Panc1 (cell line): ENCODE measurements at regions not wholly inside any gene's neighbourhood (a gene's known extent, or its start where the extent isn't known, plus 50 kb on each side); places are given as distances from the start of the nearest gene placed in this dataset.

Experiments
- POLR2AphosphoS5 ChIP-seq: IDR thresholded peaks from 2 replicates; pipeline ENCODE4 v1.6.1; 2012; ENCODE audit warnings: mild to moderate bottlenecking, low read depth, low read length, moderate library complexity
- SIN3A ChIP-seq: IDR thresholded peaks from 2 replicates; pipeline ENCODE4 v1.6.1; 2012; ENCODE audit warnings: low read depth, mild to moderate bottlenecking, low read length, moderate library complexity, borderline replicate concordance; ENCODE audit not compliant: insufficient read depth
- TCF7L2 ChIP-seq: IDR thresholded peaks from 2 replicates; pipeline ENCODE4 v1.6.1; 2011; ENCODE audit warnings: mild to moderate bottlenecking, low read depth, low read length, inconsistent platforms
- TF ChIP-seq, protein P1 (sequence below): fragments of 450-650 bp; IDR thresholded peaks from 2 replicates; pipeline ENCODE4 v1.5.1; 2017; ENCODE audit warnings: mild to moderate bottlenecking
- TF ChIP-seq, protein P2 (sequence below), 2 experiments: IDR thresholded peaks; 2 replicates each; pipeline ENCODE4 v1.6.1; 2011 to 2012; ENCODE audit warnings: low read depth in 2 of 2, control low read depth in 1 of 2, low read length in 1 of 2, mild to moderate bottlenecking in 1 of 2, moderate library complexity in 1 of 2; ENCODE audit not compliant: insufficient read depth in 1 of 2

GRCh38 chr1:5706239-5706638 lies 286.0 kb downstream of the NPHP4 start:
- TF ChIP-seq, protein P1, sequence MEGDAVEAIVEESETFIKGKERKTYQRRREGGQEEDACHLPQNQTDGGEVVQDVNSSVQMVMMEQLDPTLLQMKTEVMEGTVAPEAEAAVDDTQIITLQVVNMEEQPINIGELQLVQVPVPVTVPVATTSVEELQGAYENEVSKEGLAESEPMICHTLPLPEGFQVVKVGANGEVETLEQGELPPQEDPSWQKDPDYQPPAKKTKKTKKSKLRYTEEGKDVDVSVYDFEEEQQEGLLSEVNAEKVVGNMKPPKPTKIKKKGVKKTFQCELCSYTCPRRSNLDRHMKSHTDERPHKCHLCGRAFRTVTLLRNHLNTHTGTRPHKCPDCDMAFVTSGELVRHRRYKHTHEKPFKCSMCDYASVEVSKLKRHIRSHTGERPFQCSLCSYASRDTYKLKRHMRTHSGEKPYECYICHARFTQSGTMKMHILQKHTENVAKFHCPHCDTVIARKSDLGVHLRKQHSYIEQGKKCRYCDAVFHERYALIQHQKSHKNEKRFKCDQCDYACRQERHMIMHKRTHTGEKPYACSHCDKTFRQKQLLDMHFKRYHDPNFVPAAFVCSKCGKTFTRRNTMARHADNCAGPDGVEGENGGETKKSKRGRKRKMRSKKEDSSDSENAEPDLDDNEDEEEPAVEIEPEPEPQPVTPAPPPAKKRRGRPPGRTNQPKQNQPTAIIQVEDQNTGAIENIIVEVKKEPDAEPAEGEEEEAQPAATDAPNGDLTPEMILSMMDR: no peak
- TF ChIP-seq POLR2AphosphoS5: no peak
- no peak for TF ChIP-seq TCF7L2
- TF ChIP-seq, protein P2, sequence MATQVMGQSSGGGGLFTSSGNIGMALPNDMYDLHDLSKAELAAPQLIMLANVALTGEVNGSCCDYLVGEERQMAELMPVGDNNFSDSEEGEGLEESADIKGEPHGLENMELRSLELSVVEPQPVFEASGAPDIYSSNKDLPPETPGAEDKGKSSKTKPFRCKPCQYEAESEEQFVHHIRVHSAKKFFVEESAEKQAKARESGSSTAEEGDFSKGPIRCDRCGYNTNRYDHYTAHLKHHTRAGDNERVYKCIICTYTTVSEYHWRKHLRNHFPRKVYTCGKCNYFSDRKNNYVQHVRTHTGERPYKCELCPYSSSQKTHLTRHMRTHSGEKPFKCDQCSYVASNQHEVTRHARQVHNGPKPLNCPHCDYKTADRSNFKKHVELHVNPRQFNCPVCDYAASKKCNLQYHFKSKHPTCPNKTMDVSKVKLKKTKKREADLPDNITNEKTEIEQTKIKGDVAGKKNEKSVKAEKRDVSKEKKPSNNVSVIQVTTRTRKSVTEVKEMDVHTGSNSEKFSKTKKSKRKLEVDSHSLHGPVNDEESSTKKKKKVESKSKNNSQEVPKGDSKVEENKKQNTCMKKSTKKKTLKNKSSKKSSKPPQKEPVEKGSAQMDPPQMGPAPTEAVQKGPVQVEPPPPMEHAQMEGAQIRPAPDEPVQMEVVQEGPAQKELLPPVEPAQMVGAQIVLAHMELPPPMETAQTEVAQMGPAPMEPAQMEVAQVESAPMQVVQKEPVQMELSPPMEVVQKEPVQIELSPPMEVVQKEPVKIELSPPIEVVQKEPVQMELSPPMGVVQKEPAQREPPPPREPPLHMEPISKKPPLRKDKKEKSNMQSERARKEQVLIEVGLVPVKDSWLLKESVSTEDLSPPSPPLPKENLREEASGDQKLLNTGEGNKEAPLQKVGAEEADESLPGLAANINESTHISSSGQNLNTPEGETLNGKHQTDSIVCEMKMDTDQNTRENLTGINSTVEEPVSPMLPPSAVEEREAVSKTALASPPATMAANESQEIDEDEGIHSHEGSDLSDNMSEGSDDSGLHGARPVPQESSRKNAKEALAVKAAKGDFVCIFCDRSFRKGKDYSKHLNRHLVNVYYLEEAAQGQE (IDR thresholded peaks at IDR 0.05; ENCODE audit: insufficient read depth in 1 of 2, low read depth in 2 of 2, low read length in 1 of 2): no peak
- TF ChIP-seq SIN3A: no peak
